ENCODE measurements at regions not wholly inside any gene's neighbourhood (a gene's known extent, or its start where the extent isn't known, plus 50 kb on each side); places are given as distances from the start of the nearest gene placed in this dataset.
"Not testable (repeated sequence)": the region's sequence is repeated elsewhere in the genome, so short reads cannot be mapped to it uniquely, and the experiment has no call there.

DNA sequence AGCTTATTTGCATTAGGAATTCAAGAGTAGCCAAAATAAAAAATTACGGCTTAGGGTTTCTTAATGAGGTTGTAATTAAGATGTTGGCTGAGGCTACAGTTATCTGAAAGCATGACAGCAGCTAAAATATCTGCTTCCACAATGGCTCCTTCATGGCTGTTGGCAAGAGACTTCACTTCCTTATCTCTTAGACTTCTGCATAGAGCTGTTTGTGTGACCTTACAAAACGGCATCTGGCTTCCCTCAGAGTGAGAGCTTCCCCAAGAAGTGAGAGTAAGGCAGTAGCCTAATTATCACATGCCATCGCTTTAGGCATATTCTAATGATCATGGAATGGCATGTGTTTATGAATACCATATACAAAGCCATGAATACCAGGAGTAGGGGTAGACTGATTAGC, 57.6 kb downstream of the CCDC59 start:
- DNase-seq (ENCODE audit: extremely low read depth, low read depth, low spot score) = no peak

DNA sequence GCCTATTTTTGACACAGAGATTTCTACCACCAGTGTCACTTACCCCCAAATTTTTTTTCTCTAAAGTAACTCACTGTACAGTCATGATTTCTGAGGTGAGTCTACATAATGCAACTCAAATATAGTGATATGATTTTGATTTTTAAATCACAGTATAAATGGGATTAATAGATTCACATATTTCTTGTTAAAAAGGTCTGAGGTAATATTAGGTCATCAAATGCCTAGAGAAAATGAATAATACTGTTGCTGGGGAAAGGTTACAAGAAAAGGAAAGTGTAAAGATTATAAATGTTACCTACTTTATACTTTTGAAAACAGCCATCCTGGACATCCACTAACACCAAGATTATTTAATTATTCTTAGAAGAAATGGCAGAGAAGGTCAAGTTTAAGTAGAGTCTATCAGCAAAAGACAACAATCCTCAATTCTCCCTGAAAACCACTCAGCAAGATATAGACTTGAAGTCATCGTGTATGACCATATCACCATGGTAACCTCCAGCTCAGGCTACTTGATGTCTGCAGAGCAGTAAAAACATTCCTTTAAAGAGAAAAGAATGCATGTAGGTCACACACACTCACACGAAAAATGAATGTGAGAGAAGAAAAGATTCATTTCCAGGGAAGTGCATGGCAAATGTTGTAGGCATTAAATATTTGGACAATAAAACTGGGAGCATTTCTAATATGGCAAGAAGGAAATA, 58.7 kb downstream of the CCDC59 start:
- no peak for DNase-seq (ENCODE audit: extremely low read depth, low read depth, low spot score)

DNA sequence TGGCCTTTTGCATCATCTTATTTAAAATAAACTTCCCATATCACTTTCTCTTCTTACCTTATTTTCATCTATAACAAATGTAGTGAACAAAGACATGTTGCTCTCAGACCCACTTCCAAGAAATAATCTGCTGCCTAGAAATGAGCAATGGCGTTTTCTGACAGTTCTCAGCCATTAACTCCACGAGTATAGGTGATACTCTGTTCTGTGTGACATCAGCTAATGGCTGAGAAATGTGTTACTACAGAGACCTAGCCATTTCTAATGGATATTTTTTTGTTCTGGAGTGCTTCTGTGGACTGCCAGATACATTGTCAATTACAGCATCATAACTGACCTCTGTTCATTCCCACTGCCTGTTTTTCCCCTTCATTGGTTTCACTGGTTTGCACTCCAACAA, 67.8 kb downstream of the CCDC59 start:
- no peak for DNase-seq (ENCODE audit: extremely low read depth, low read depth, low spot score)

GRCh38 chr12:82281335-82281734, 76.9 kb downstream of the CCDC59 start:
- DNase-seq (ENCODE audit: extremely low read depth, low read depth, low spot score) = not testable (repeated sequence)

DNA sequence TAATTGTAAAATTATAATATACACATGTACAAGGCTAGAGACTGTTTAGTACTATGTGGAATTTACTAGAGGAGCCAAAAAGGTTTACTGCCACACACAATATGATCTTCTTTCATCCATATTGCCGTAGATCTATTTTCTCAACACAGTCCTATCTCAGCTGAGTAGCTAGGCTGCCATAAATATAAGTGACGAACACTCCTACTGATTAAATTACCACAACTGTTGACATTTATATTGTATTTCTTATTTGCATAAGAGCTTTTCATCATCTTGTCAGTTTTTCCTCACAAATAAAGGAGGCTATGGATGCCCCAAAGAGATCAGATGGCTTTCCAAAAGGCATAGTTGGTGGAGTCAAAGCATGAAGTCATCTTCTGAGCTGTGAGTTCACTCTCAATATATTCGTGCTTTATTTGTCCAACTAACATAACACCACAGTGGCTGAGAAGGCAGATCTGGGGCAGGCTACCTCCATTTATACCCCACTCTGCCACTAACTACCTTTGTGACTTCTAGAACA, 78.6 kb downstream of the CCDC59 start:
- DNase-seq (ENCODE audit: extremely low read depth, low read depth, low spot score) = no peak

- no peak for DNase-seq (ENCODE audit: extremely low read depth, low read depth, low spot score)
Measured at GRCh38 chr12:82277582-82277981, 80.6 kb downstream of the CCDC59 start.

GRCh38 chr12:82242729-82243128, 115.5 kb downstream of the CCDC59 start:
- DNase-seq (ENCODE audit: extremely low read depth, low read depth, low spot score) = no peak

DNA sequence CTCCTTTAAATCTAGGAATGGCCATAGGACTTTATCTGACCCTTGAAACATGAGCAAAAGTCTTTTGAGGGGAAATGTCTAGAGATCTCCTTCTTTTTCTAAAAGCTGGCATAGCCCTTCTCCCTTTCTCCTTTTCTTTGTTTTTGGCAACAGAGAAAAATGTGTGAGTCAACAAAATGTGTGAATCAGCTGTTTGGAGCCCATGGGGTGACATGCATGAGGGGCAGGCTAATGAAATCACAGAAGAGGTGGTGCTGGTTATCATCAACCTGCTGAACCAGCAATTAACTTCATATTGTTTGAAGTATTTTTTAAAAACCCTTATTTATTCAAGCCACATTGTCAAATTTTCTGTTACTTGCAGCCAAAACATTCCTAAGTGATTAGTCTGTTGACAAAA, 132.3 kb downstream of the CCDC59 start:
- no peak for DNase-seq (ENCODE audit: extremely low read depth, low read depth, low spot score)

GRCh38 chr12:82223426-82223825, 134.8 kb downstream of the CCDC59 start:
- DNase-seq (ENCODE audit: extremely low read depth, low read depth, low spot score) = no peak

DNA sequence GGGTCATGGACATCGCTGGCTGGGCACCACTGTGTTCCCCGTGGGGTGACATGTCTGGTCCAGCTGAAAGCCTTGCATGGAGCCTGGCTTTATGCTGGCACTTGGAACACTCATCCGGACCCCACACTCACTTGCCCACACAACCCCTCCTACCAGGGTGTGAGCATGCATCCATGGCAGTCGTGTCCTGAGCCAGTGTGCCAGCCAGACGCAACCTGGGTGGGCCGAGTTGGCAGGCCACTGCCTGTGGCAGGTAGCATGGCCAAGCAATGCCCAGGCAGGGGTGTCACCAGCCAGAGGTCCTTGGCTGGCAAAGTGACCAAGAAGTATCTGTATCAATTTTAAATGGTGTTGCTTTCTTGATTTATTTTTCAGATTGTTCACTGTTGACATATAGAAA, 141.7 kb downstream of the CCDC59 start:
- no peak for DNase-seq (ENCODE audit: extremely low read depth, low read depth, low spot score)

DNA sequence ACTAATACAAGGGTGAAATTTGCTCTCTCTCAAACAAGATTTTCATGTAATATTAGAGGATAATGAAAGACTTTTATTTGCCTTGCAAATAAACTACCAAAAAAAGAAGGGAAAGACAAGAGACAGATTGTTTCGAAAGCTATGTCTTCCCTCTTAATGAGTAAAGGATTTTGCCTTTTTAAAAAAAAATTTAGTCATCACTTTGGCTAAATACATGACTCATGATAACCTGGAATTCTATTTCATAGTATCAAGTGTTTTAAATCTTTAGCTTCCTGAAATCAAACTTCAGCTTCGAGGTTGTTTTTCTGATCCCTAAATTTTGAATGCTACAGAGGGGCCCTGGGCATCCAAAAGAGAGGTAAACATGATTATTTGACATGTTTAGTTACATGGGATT, 144.4 kb downstream of the CCDC59 start:
- no peak for DNase-seq (ENCODE audit: extremely low read depth, low read depth, low spot score)

GRCh38 chr12:82210882-82211281, 147.3 kb downstream of the CCDC59 start:
- no peak for DNase-seq (ENCODE audit: extremely low read depth, low read depth, low spot score)

DNA sequence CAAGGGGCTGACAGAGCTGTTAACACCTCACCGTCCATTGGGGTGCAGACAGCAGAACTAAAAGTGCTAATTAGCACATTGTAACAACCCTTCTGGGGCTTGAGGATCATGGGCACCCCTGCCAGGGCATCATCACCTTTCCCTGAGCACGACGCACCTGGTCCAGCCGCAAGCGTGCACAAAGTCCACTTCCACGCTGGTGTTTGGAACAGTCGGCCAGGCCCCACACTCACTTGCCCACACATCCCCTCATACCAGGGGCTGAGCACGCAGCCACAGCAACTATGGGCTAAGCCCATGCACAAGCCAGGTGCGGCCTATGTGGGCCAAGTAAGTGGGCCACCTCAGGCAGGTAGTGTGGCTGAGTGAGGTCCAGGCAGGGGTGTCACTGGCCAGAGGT, 148.7 kb downstream of the CCDC59 start:
- no peak for DNase-seq (ENCODE audit: extremely low read depth, low read depth, low spot score)

GRCh38 chr12:82207556-82207955, 150.6 kb downstream of the CCDC59 start:
- no peak for DNase-seq (ENCODE audit: extremely low read depth, low read depth, low spot score)

GRCh38 chr12:82203086-82203485, 155.1 kb downstream of the CCDC59 start:
- DNase-seq (ENCODE audit: extremely low read depth, low read depth, low spot score) = no peak

GRCh38 chr12:82187595-82187994, 170.6 kb downstream of the CCDC59 start:
- DNase-seq (ENCODE audit: extremely low read depth, low read depth, low spot score) = no peak

GRCh38 chr12:82187011-82187410, 171.2 kb downstream of the CCDC59 start:
- DNase-seq (ENCODE audit: extremely low read depth, low read depth, low spot score) = no peak

- DNase-seq (ENCODE audit: extremely low read depth, low read depth, low spot score) = no peak
Measured at GRCh38 chr12:82186282-82186681, 171.9 kb downstream of the CCDC59 start.

- DNase-seq (ENCODE audit: extremely low read depth, low read depth, low spot score) = no peak
Measured at GRCh38 chr12:82184844-82185243, 173.3 kb downstream of the CCDC59 start.

GRCh38 chr12:82182601-82183190, 175.5 kb downstream of the CCDC59 start:
- no peak for DNase-seq (ENCODE audit: extremely low read depth, low read depth, low spot score)

DNA sequence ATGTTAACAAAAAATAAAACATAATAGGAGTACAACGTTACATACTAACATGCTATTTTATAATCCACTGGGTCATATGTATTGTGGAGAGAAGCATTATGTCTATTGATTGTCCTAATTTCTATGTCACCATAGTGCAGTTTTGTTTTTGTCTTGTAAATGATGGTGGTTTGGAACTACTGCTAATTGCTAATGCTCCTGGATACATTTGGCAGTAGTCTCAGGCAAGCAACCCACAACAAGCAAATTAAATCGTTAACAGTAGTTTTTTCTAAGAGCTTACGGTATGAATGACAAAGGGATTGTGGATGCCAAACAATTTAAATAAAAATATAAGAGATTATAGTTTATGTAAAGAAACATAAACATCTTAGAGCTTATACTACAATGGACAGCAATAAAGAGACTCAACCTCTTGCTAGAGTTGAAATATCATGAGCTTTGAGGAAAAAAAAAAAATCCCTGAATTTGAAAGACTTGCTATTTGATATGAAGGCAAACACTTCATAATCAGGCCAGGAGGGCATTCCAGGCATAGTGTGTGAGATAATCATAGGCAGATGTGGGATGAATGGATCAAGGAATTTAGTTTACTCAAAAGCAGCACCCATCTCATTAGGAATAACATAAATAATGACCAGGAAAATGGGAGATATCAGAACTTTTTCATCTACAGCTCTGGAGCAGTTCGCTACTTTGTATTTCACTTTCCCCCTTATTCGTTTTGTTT, 181.3 kb downstream of the CCDC59 start:
- DNase-seq (ENCODE audit: extremely low read depth, low read depth, low spot score) = no peak

DNA sequence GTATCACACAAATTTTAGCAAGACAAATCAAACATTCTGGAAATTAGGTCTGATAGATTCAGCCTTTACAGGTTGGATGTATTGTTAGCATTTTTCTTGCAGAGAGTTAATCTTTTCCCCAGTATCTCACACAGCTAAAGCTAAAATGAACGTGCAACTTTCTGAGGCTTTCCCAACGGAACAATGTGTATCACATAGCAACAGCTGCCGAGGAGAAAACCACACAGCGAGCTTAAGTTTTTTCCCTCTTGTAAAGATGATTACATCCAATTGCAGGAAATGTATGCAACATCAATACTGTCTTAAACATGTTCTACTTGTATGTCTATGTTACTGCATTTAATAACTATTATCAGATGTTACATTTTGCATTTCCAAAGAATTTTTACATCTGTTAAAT, 182.2 kb downstream of the CCDC59 start:
- no peak for DNase-seq (ENCODE audit: extremely low read depth, low read depth, low spot score)
